ENCODE measurements at regions not wholly inside any gene's neighbourhood (a gene's known extent, or its start where the extent isn't known, plus 50 kb on each side); places are given as distances from the start of the nearest gene placed in this dataset.

- no peak for TF ChIP-seq POLR2A (IDR thresholded peaks at IDR 0.05; ENCODE audit: low read depth, low read length)
- FAIRE-seq = peak; percentile 41
- no peak for DNase-seq (ENCODE audit: insufficient read length, low spot score)
These were observed 213.2 kb downstream of the C12orf50 start for GRCh38 chr12:87815771-87816585.

- TF ChIP-seq POLR2A (IDR thresholded peaks at IDR 0.05; ENCODE audit: low read depth, low read length) = no peak
- FAIRE-seq = peak; percentile 11
These were observed 214.6 kb downstream of the C12orf50 start for GRCh38 chr12:87814625-87815024.

GRCh38 chr12:87813476-87814234, 215.5 kb downstream of the C12orf50 start:
- peak; percentile 86 for FAIRE-seq
- peak; percentile 16 for DNase-seq (ENCODE audit: insufficient read length, low spot score)
- TF ChIP-seq POLR2A (IDR thresholded peaks at IDR 0.05; ENCODE audit: low read depth, low read length) = no peak

More at GRCh38 chr12:87814625-87815024, 214.6 kb downstream of the C12orf50 start:
- DNase-seq (ENCODE audit: insufficient read length, low spot score) = no peak

GRCh38 chr12:87812681-87813080, 216.5 kb downstream of the C12orf50 start:
- FAIRE-seq (peak; percentile 30), DNase-seq (ENCODE audit: insufficient read length, low spot score) (no peak)
- no peak for TF ChIP-seq POLR2A (IDR thresholded peaks at IDR 0.05; ENCODE audit: low read depth, low read length)

- TF ChIP-seq POLR2A (IDR thresholded peaks at IDR 0.05; ENCODE audit: low read depth, low read length) = no peak
- no peak for DNase-seq (ENCODE audit: insufficient read length, low spot score)
- peak; percentile 97 for FAIRE-seq
These were observed 217.2 kb downstream of the C12orf50 start for GRCh38 chr12:87812030-87812429.

- no peak for TF ChIP-seq POLR2A (IDR thresholded peaks at IDR 0.05; ENCODE audit: low read depth, low read length)
- DNase-seq (ENCODE audit: insufficient read length, low spot score) = no peak
- no peak for FAIRE-seq
These were observed 219.3 kb downstream of the C12orf50 start for GRCh38 chr12:87809916-87810315.

- no peak for TF ChIP-seq POLR2A (IDR thresholded peaks at IDR 0.05; ENCODE audit: low read depth, low read length)
- DNase-seq (ENCODE audit: insufficient read length, low spot score) = no peak
- peak; percentile 6 for FAIRE-seq
These were observed 222.1 kb downstream of the C12orf50 start for GRCh38 chr12:87807086-87807485.

GRCh38 chr12:87806310-87806709, 222.9 kb downstream of the C12orf50 start:
- no peak for DNase-seq (ENCODE audit: insufficient read length, low spot score)
- TF ChIP-seq POLR2A (IDR thresholded peaks at IDR 0.05; ENCODE audit: low read depth, low read length) = no peak
- FAIRE-seq = no peak

- DNase-seq (ENCODE audit: insufficient read length, low spot score) (no peak), FAIRE-seq (no peak)
- TF ChIP-seq POLR2A (IDR thresholded peaks at IDR 0.05; ENCODE audit: low read depth, low read length) = no peak
These were observed 224.8 kb downstream of the C12orf50 start for GRCh38 chr12:87804386-87804785.

GRCh38 chr12:87802721-87803011, 226.5 kb downstream of the C12orf50 start:
- DNase-seq (ENCODE audit: insufficient read length, low spot score) = no peak
- no peak for FAIRE-seq

GRCh38 chr12:87801860-87802720, 227.1 kb downstream of the C12orf50 start:
- DNase-seq (ENCODE audit: insufficient read length, low spot score) (no peak), FAIRE-seq (peak; percentile 94)
- no peak for TF ChIP-seq POLR2A (IDR thresholded peaks at IDR 0.05; ENCODE audit: low read depth, low read length)

More at GRCh38 chr12:87802721-87803011, 226.5 kb downstream of the C12orf50 start:
- TF ChIP-seq POLR2A (IDR thresholded peaks at IDR 0.05; ENCODE audit: low read depth, low read length) = no peak

GRCh38 chr12:87796961-87797516, 232.2 kb downstream of the C12orf50 start:
- no peak for TF ChIP-seq POLR2A (IDR thresholded peaks at IDR 0.05; ENCODE audit: low read depth, low read length)
- DNase-seq (ENCODE audit: insufficient read length, low spot score) = no peak
- peak; percentile 86 for FAIRE-seq

GRCh38 chr12:87795555-87795954, 233.6 kb downstream of the C12orf50 start:
- DNase-seq (ENCODE audit: insufficient read length, low spot score) (no peak), FAIRE-seq (peak; percentile 67)
- TF ChIP-seq POLR2A (IDR thresholded peaks at IDR 0.05; ENCODE audit: low read depth, low read length) = no peak

All from H54 (cell line).